GM23338 (cell line): ENCODE measurements at regions not wholly inside any gene's neighbourhood (a gene's known extent, or its start where the extent isn't known, plus 50 kb on each side); places are given as distances from the start of the nearest gene placed in this dataset.

ENCODE experiments used
- ATAC-seq: fragments of 200-7000 bp; cut with Tn5 transposase; 3 replicates; pipeline ENCODE4 v1.9.1; 2020
- DNase-seq: peaks from one replicate; pipeline ENCODE4 v3.0.0-alpha.2; 2015; ENCODE audit warnings: low spot score
- H2AFZ ChIP-seq: fragments of 200-600 bp; sonication (generic); 2 replicates; pipeline ENCODE4 v1.8.0; 2016; ENCODE audit warnings: antibody characterized with exemption, mild to moderate bottlenecking, moderate library complexity
- H3F3A ChIP-seq: fragments of 200-600 bp; sonication (generic); replicated peaks from 2 replicates; pipeline ENCODE4 v1.8.0; 2017; ENCODE audit warnings: antibody characterized with exemption, mixed run types, low read depth
- H3K27ac ChIP-seq: fragments of 200-600 bp; sonication (generic); 2 replicates; pipeline ENCODE4 v1.6.1; 2016; ENCODE audit warnings: low read depth
- H3K27me3 ChIP-seq: fragments of 200-600 bp; sonication (generic); 2 replicates; pipeline ENCODE4 v1.8.0; 2016; ENCODE audit warnings: mild to moderate bottlenecking, mixed run types, moderate library complexity; ENCODE audit not compliant: insufficient read depth
- H3K36me3 ChIP-seq: fragments of 200-600 bp; sonication (generic); 2 replicates; pipeline ENCODE4 v1.8.0; 2016; ENCODE audit warnings: mild to moderate bottlenecking; ENCODE audit not compliant: insufficient read depth
- H3K4me1 ChIP-seq: fragments of 200-600 bp; sonication (generic); 2 replicates; pipeline ENCODE4 v1.8.0; 2016; ENCODE audit warnings: mild to moderate bottlenecking, moderate library complexity; ENCODE audit not compliant: insufficient read depth
- H3K4me2 ChIP-seq: fragments of 200-600 bp; sonication (generic); 2 replicates; pipeline ENCODE4 v1.7.1; 2017; ENCODE audit warnings: mixed run types
- H3K4me3 ChIP-seq: fragments of 200-600 bp; sonication (generic); 2 replicates; pipeline ENCODE4 v1.6.1; 2016; ENCODE audit warnings: mixed run types
- H3K79me2 ChIP-seq: fragments of 200-600 bp; sonication (generic); replicated peaks from 2 replicates; pipeline ENCODE4 v1.8.0; 2017; ENCODE audit warnings: mild to moderate bottlenecking; ENCODE audit not compliant: insufficient read depth
- H3K9me2 ChIP-seq: fragments of 200-600 bp; sonication (generic); 2 replicates; pipeline ENCODE4 v1.8.0; 2017; ENCODE audit not compliant: insufficient read depth
- H4K20me1 ChIP-seq: fragments of 200-600 bp; sonication (generic); replicated peaks from 2 replicates; pipeline ENCODE4 v1.8.0; 2017; ENCODE audit warnings: mild to moderate bottlenecking; ENCODE audit not compliant: insufficient read depth
- H3K27ac Mint-ChIP-seq: 2 replicates; pipeline ENCODE4 v1.8.0; 2020; ENCODE audit warnings: inconsistent platforms, mild to moderate bottlenecking, moderate library complexity, mixed read lengths
- H3K27me3 Mint-ChIP-seq: 3 replicates; pipeline ENCODE4 v1.8.0; 2022; ENCODE audit warnings: low read depth, mild to moderate bottlenecking, moderate library complexity, mixed read lengths, inconsistent platforms; ENCODE audit not compliant: insufficient read depth, poor library complexity
- H3K36me3 Mint-ChIP-seq: 3 replicates; pipeline ENCODE4 v1.8.0; 2021; ENCODE audit warnings: low read depth, mild to moderate bottlenecking, inconsistent platforms, moderate library complexity, mixed read lengths
- H3K4me1 Mint-ChIP-seq: 3 replicates; pipeline ENCODE4 v1.8.0; 2020; ENCODE audit warnings: mild to moderate bottlenecking, inconsistent platforms, mixed read lengths
- H3K4me3 Mint-ChIP-seq: 3 replicates; pipeline ENCODE4 v1.8.0; 2021; ENCODE audit warnings: moderate library complexity, mild to moderate bottlenecking, inconsistent platforms, mixed read lengths
- H3K9me3 Mint-ChIP-seq: 3 replicates; pipeline ENCODE4 v1.8.0; 2020; ENCODE audit warnings: moderate library complexity, mild to moderate bottlenecking, inconsistent platforms, mixed read lengths
- CREB1 ChIP-seq: fragments of 250-450 bp; sonication (Bioruptor Pico); IDR thresholded peaks from 2 replicates; pipeline ENCODE4 v1.5.0; 2020; ENCODE audit warnings: low read depth, mild to moderate bottlenecking, moderate library complexity
- CTCF ChIP-seq, 2 experiments: fragments of 200-600 bp in 1 of 2; sonication (generic) in 1 of 2; conservative IDR thresholded peaks; 2 replicates each; pipeline versions ENCODE4 v1.5.1 to v1.6.1; 2016 to 2017; ENCODE audit warnings: antibody characterized with exemption in 2 of 2, low read depth in 2 of 2, mild to moderate bottlenecking in 2 of 2, moderate library complexity in 1 of 2
- EZH2 ChIP-seq: fragments of 200-600 bp; sonication (generic); IDR thresholded peaks from one replicate; pipeline ENCODE4 v1.8.0; 2017; ENCODE audit warnings: antibody characterized with exemption, mild to moderate bottlenecking, low read depth; ENCODE audit not compliant: unreplicated experiment
- EZH2phosphoT487 ChIP-seq: fragments of 200-600 bp; sonication (generic); IDR thresholded peaks from one replicate; pipeline ENCODE4 v1.8.1; 2018; ENCODE audit warnings: antibody characterized with exemption; ENCODE audit not compliant: unreplicated experiment
- JUNB ChIP-seq: IDR thresholded peaks from one replicate; pipeline ENCODE4 v1.6.1; 2016; ENCODE audit warnings: antibody characterized with exemption; ENCODE audit not compliant: unreplicated experiment
- NANOG ChIP-seq: IDR thresholded peaks from 2 replicates; pipeline ENCODE4 v1.6.1; 2016; ENCODE audit warnings: antibody characterized with exemption, borderline replicate concordance
- POLR2AphosphoS5 ChIP-seq: IDR thresholded peaks from 2 replicates; pipeline ENCODE4 v1.6.1; 2016; ENCODE audit warnings: antibody characterized with exemption, low read depth
- STAT1 ChIP-seq: IDR thresholded peaks from one replicate; pipeline ENCODE4 v1.6.1; 2016; ENCODE audit warnings: antibody characterized with exemption; ENCODE audit not compliant: unreplicated experiment
- ZNF114 ChIP-seq: fragments of 250-450 bp; sonication (Bioruptor Pico); IDR thresholded peaks from 2 replicates; pipeline ENCODE4 v1.5.0; 2020; ENCODE audit warnings: mild to moderate bottlenecking, moderate library complexity
- ZNF331 ChIP-seq: fragments of 250-450 bp; sonication (Bioruptor Pico); IDR thresholded peaks from 2 replicates; pipeline ENCODE4 v1.5.0; 2020; ENCODE audit warnings: low read depth, mild to moderate bottlenecking, moderate library complexity
- ZNF462 ChIP-seq: fragments of 250-450 bp; sonication (Bioruptor Pico); IDR thresholded peaks from 2 replicates; pipeline ENCODE4 v1.5.0; 2020; ENCODE audit warnings: mild to moderate bottlenecking, moderate library complexity
- TF ChIP-seq, protein P1 (sequence below): IDR thresholded peaks from one replicate; pipeline ENCODE4 v1.6.1; 2018; ENCODE audit warnings: antibody characterized with exemption; ENCODE audit not compliant: unreplicated experiment
- TF ChIP-seq, protein P2 (sequence below): IDR thresholded peaks from 2 replicates; pipeline ENCODE4 v1.6.1; 2016; ENCODE audit warnings: antibody characterized with exemption

GRCh38 chr15:62976301-62976881 lies 66.2 kb upstream of the TPM1 start:
- Mint-ChIP-seq H3K36me3 (no peaks in the 10 kb centered on the region), H3K27ac (no peak overlapping the region), H3K4me1 (peaks cover 7% of the 10 kb centered on the region), H3K9me3 (no peaks in the 10 kb centered on the region), H3K27me3 (peaks cover 5% of the 10 kb centered on the region), H3K4me3 (no peak overlapping the region)
- H3K4me2 ChIP-seq: no peak overlapping the region
- TF ChIP-seq, protein P1, sequence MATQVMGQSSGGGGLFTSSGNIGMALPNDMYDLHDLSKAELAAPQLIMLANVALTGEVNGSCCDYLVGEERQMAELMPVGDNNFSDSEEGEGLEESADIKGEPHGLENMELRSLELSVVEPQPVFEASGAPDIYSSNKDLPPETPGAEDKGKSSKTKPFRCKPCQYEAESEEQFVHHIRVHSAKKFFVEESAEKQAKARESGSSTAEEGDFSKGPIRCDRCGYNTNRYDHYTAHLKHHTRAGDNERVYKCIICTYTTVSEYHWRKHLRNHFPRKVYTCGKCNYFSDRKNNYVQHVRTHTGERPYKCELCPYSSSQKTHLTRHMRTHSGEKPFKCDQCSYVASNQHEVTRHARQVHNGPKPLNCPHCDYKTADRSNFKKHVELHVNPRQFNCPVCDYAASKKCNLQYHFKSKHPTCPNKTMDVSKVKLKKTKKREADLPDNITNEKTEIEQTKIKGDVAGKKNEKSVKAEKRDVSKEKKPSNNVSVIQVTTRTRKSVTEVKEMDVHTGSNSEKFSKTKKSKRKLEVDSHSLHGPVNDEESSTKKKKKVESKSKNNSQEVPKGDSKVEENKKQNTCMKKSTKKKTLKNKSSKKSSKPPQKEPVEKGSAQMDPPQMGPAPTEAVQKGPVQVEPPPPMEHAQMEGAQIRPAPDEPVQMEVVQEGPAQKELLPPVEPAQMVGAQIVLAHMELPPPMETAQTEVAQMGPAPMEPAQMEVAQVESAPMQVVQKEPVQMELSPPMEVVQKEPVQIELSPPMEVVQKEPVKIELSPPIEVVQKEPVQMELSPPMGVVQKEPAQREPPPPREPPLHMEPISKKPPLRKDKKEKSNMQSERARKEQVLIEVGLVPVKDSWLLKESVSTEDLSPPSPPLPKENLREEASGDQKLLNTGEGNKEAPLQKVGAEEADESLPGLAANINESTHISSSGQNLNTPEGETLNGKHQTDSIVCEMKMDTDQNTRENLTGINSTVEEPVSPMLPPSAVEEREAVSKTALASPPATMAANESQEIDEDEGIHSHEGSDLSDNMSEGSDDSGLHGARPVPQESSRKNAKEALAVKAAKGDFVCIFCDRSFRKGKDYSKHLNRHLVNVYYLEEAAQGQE: no peak
- no peak for TF ChIP-seq ZNF114
- no peak for TF ChIP-seq CREB1 (CRISPR knock-in tag)
- no peak for TF ChIP-seq JUNB
- no peak for TF ChIP-seq NANOG
- no peak for TF ChIP-seq EZH2
- TF ChIP-seq POLR2AphosphoS5: no peak
- no peak for TF ChIP-seq EZH2phosphoT487
- no peak for TF ChIP-seq CTCF (conservative IDR thresholded peaks at IDR 0.05; ENCODE audit: low read depth in 2 of 2)
- no peak for TF ChIP-seq ZNF462 (CRISPR knock-in tag)
- TF ChIP-seq ZNF331 (CRISPR knock-in tag): no peak
- TF ChIP-seq, protein P2, sequence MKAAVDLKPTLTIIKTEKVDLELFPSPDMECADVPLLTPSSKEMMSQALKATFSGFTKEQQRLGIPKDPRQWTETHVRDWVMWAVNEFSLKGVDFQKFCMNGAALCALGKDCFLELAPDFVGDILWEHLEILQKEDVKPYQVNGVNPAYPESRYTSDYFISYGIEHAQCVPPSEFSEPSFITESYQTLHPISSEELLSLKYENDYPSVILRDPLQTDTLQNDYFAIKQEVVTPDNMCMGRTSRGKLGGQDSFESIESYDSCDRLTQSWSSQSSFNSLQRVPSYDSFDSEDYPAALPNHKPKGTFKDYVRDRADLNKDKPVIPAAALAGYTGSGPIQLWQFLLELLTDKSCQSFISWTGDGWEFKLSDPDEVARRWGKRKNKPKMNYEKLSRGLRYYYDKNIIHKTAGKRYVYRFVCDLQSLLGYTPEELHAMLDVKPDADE: no peak
- TF ChIP-seq STAT1: no peak
- DNase-seq: no peak
- no peak for ATAC-seq
- H3K79me2 ChIP-seq: no peaks in the 10 kb centered on the region
- H3K27me3 ChIP-seq: no peaks in the 10 kb centered on the region
- no peaks in the 10 kb centered on the region for H4K20me1 ChIP-seq
- H3F3A ChIP-seq: no peaks in the 10 kb centered on the region
- H3K27ac ChIP-seq: no peak overlapping the region
- H3K4me3 ChIP-seq: no peak overlapping the region
- H3K36me3 ChIP-seq: no peaks in the 10 kb centered on the region
- no peak overlapping the region for H2AFZ ChIP-seq
- H3K4me1 ChIP-seq: no peaks in the 10 kb centered on the region
- peaks cover 15% of the 10 kb centered on the region for H3K9me2 ChIP-seq
